ENCODE measurements at regions not wholly inside any gene's neighbourhood (a gene's known extent, or its start where the extent isn't known, plus 50 kb on each side); places are given as distances from the start of the nearest gene placed in this dataset.

- no peaks in the 10 kb centered on the region for H3K4me1 Mint-ChIP-seq
- H3K27me3 Mint-ChIP-seq (ENCODE audit: insufficient read depth, low read depth, poor library complexity), result peaks cover 6% of the 10 kb centered on the region
- TF ChIP-seq POLR2AphosphoS5 (IDR thresholded peaks at IDR 0.05; ENCODE audit: low read depth), result no peak
- no peak for TF ChIP-seq ZNF114 (CRISPR knock-in tag; IDR thresholded peaks at IDR 0.05)
- TF ChIP-seq STAT1 (IDR thresholded peaks at IDR 0.05; ENCODE audit: unreplicated experiment), result no peak
- TF ChIP-seq ZNF462 (CRISPR knock-in tag; IDR thresholded peaks at IDR 0.05), result no peak
- no peak for TF ChIP-seq CREB1 (CRISPR knock-in tag; IDR thresholded peaks at IDR 0.05; ENCODE audit: low read depth)
- TF ChIP-seq CTCF (conservative IDR thresholded peaks at IDR 0.05; ENCODE audit: low read depth in 2 of 2), result no peak
- TF ChIP-seq EZH2 (IDR thresholded peaks at IDR 0.05; ENCODE audit: low read depth, unreplicated experiment), result no peak
- Histone ChIP-seq H2AFZ (no peak overlapping the region), H3K27ac (ENCODE audit: low read depth) (no peak overlapping the region), H4K20me1 (replicated peaks; ENCODE audit: insufficient read depth) (no peaks in the 10 kb centered on the region), H3K36me3 (ENCODE audit: insufficient read depth) (no peaks in the 10 kb centered on the region), H3K79me2 (replicated peaks; ENCODE audit: insufficient read depth) (no peaks in the 10 kb centered on the region), H3K4me1 (ENCODE audit: insufficient read depth) (no peaks in the 10 kb centered on the region), H3K9me2 (ENCODE audit: insufficient read depth) (no peaks in the 10 kb centered on the region; the same call in 1 of the 2 replicates), H3K4me2 (no peak overlapping the region), H3K4me3 (no peak overlapping the region), H3F3A (replicated peaks; ENCODE audit: low read depth) (no peaks in the 10 kb centered on the region), H3K27me3 (ENCODE audit: insufficient read depth) (no peaks in the 10 kb centered on the region)
- no peaks in the 10 kb centered on the region for H3K36me3 Mint-ChIP-seq (ENCODE audit: low read depth)
- H3K9me3 Mint-ChIP-seq, result no peaks in the 10 kb centered on the region
- DNase-seq (ENCODE audit: low spot score) (no peak), ATAC-seq (no peak)
- no peak overlapping the region for H3K27ac Mint-ChIP-seq
- no peak overlapping the region for H3K4me3 Mint-ChIP-seq
These were observed 77.9 kb upstream of the USP47 start for GRCh38 chr11:11763796-11764422.
